Fibroblast of villous mesenchyme (primary cell): ENCODE measurements at regions not wholly inside any gene's neighbourhood (a gene's known extent, or its start where the extent isn't known, plus 50 kb on each side); places are given as distances from the start of the nearest gene placed in this dataset.
A peak's percentile ranks its signal among the peaks of the same experiment; 100 is the strongest.

Experiments used
- DNase-seq: peaks from one replicate; pipeline ENCODE4 v3.0.0-alpha.2; 2010; ENCODE audit warnings: low read depth
- H3K4me3 ChIP-seq: 2 replicates; pipeline ENCODE4 v1.5.1; 2011; ENCODE audit warnings: low read depth, mild to moderate bottlenecking, low read length
- TF ChIP-seq, protein P1 (sequence below): IDR thresholded peaks from 2 replicates; pipeline ENCODE4 v1.5.1; 2012; ENCODE audit warnings: low read depth, mild to moderate bottlenecking, low read length; ENCODE audit not compliant: insufficient read depth

DNA sequence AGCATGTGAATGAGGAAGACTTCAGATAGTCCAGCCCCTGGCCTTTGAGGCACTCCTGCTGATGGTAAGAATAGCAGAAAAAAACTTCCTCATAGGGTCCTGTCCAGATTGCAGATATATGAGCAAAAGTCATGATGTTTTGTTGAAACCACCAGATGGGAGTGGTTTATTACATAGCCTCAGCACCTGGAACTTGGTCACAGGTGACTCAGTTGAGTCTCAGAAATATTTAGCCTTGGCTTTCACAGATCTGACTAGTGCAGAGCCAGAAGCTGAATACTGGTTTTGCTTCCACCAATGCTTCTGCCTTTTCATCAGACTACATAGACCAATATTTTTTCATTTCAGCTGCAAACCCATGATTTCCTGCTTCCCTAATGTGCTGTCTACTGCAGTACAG lies 994.9 kb upstream of the SLIT2 start:
- TF ChIP-seq, protein P1, sequence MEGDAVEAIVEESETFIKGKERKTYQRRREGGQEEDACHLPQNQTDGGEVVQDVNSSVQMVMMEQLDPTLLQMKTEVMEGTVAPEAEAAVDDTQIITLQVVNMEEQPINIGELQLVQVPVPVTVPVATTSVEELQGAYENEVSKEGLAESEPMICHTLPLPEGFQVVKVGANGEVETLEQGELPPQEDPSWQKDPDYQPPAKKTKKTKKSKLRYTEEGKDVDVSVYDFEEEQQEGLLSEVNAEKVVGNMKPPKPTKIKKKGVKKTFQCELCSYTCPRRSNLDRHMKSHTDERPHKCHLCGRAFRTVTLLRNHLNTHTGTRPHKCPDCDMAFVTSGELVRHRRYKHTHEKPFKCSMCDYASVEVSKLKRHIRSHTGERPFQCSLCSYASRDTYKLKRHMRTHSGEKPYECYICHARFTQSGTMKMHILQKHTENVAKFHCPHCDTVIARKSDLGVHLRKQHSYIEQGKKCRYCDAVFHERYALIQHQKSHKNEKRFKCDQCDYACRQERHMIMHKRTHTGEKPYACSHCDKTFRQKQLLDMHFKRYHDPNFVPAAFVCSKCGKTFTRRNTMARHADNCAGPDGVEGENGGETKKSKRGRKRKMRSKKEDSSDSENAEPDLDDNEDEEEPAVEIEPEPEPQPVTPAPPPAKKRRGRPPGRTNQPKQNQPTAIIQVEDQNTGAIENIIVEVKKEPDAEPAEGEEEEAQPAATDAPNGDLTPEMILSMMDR, result no peak
- no peak for DNase-seq
- no peak overlapping the region for H3K4me3 ChIP-seq

DNA sequence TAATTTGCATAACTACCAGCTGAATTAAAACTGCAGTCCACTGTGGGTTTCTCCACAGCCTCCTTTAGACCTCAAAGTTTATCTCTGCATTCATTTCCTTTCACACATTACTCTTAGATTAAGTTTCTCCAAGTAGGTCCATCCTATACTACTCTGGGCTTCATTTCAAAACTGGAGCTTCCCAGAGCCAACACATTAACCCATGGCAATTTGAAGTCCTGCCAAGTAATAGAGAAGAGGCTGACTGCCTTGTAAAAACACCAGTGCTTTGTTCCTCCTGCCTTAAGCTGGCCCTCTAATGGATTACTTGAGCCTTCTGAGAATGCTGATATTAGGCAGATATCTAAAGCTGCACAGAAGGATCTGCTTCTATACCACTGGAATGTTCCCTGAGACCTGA lies 997.2 kb upstream of the SLIT2 start:
- peak; percentile 39 for DNase-seq
- TF ChIP-seq, protein P1, result no peak
- H3K4me3 ChIP-seq, result no peak overlapping the region

DNA sequence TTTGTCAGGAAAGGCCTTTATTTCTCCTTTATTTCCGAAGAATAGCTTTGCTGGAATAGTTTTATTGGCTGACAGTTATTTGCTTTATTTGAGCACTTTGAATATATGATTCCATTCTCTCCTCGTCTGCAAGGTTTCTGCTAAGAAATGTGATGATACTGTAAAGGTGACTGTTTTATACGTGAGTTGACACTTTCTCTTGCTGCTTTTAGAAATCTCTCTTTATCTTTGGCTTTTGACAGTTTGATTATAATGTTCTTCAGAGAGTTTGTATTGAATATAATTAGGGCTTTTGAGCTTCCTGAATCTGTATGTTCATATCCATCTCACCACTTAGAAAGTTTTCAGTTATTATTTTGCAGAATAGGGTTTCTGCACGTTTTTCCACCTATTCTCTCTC lies 1003.7 kb upstream of the SLIT2 start:
- TF ChIP-seq, protein P1, result no peak
- DNase-seq, result no peak
- no peak overlapping the region for H3K4me3 ChIP-seq

DNA sequence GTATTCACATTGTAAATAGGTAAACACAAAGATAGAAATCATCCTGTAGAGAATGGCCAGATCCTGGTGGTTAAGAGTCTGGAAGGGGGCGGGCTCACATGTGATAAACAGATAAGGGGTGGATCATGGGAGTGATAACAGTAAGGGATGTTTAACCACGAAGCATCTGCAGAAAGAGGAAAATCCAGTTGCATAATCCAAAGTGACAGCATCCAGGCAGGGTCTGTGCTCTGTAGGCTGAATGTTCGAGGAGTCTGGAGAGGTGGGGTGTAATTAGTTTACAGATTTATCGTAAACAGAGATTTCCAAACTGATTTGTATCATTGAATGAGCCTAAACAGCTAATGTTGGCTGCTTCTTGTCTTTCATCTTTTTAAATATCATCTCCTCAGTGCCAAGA lies 1009.8 kb upstream of the SLIT2 start:
- no peak overlapping the region for H3K4me3 ChIP-seq
- DNase-seq, result peak; percentile 94
- TF ChIP-seq, protein P1, result no peak

DNA sequence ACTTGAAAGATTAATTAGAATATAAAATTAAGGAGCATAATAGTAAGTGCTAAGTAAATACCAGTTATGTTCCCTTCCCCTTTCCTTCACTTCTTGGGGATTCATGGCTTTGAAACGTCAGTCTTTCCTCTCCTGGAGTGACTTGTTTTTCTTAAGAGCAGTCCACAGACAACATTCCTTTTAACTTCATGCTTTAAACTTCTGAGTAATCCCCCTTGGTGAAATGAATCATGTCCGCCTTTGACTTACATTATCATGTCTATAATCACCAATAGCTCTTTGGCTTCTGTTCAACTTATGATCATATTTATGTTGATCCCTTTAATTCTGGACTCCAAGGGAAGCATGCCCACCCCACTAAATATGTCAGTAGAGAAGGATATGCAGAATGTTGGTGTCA lies 1012.1 kb upstream of the SLIT2 start:
- no peak overlapping the region for H3K4me3 ChIP-seq
- TF ChIP-seq, protein P1, result no peak
- DNase-seq, result no peak

DNA sequence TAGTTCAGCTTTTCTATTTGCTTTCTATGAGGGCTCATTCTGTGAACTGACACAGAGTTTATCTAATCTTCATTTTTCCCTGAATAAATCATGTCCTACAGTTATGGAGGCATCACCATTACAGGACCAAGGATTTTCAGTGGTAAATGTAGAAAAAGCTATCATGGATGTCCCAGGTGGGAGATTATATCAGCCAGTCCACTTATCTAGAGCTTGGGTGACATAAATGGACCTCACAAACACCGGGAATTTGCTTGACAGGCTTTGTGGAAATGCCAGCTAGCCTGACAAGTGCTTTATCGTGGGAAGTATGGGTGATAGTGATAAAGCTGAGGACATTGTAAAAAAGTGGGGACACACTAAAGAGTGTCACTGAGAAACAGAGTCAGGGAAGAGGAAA lies 1015.2 kb upstream of the SLIT2 start:
- no peak overlapping the region for H3K4me3 ChIP-seq
- DNase-seq, result no peak
- TF ChIP-seq, protein P1, result no peak

DNA sequence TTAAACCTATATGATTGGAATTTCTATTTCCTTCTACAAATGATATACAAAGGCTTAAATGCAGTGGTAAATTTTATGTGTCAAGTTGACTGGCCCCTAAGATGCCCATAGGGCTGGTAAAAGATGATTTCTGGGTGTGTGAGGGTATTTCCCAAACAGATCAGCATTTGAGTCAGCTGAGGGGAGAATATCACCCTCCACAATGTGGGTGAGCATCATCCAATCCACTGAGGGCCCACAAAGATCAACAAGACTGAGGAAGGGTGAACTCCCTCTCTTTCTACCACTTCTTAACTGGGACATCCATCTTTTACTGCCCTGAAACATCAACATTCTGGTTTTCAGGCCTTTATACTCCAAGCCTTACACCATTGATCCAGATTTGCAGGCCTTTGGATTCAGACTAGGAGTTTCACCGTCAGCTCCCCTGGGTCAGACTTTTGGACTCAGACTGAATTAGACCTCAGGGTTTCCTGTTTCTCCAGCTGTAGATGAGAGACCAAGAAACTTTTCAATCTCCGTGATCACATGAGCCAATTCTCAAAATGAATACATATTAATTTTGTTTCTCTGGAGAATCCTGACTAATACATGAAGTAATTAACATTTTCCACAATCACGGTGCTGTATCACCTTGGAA lies 1020.7 kb upstream of the SLIT2 start:
- no peak for DNase-seq
- H3K4me3 ChIP-seq, result no peak overlapping the region
- TF ChIP-seq, protein P1, result no peak
